H1 (cell line): ENCODE measurements at regions not wholly inside any gene's neighbourhood (a gene's known extent, or its start where the extent isn't known, plus 50 kb on each side); places are given as distances from the start of the nearest gene placed in this dataset.

Source experiments
- CTCF ChIA-PET: fragments of 300-600 bp; sonication (Branson Sonifier 250); formaldehyde crosslinking; loops from one replicate; lab custom pipeline; 2021; ENCODE audit not compliant: partially characterized antibody; lab: Charles Lee
- POLR2A ChIA-PET: fragments of 300-600 bp; sonication (Branson Sonifier 250); formaldehyde crosslinking; loops from one replicate; lab custom pipeline; 2021; ENCODE audit warnings: inconsistent platforms; ENCODE audit not compliant: partially characterized antibody; lab: Charles Lee
- DNase-seq, 2 experiments: peaks; one replicate each; pipeline versions ENCODE4 v3.0.0 to v3.0.0-alpha.2; 2010 to 2022; ENCODE audit warnings: low spot score in 2 of 2, low read depth in 1 of 2, mixed read lengths in 1 of 2
- FAIRE-seq: peaks from 2 replicates; lab custom pipeline; 2011; peaks lifted over from hg19 to GRCh38; lab: Jason Lieb, UNC
- H2AFZ ChIP-seq: 2 replicates; pipeline ENCODE4 v1.8.1; 2012; ENCODE audit warnings: low read length, inconsistent platforms
- H2AK5ac ChIP-seq: 2 replicates; pipeline ENCODE4 v1.6.1; 2013; ENCODE audit warnings: low read depth, low read length
- H2BK120ac ChIP-seq: replicated peaks from 2 replicates; pipeline ENCODE3; 2013; ENCODE audit warnings: low read depth, low read length, inconsistent platforms
- H2BK12ac ChIP-seq: 2 replicates; pipeline ENCODE4 v1.6.1; 2013; ENCODE audit warnings: low read depth, low read length
- H2BK15ac ChIP-seq: 2 replicates; pipeline ENCODE4 v1.6.1; 2013; ENCODE audit warnings: low read length
- H2BK20ac ChIP-seq: 2 replicates; pipeline ENCODE4 v1.6.1; 2013; ENCODE audit warnings: low read length
- H2BK5ac ChIP-seq: 2 replicates; pipeline ENCODE4 v1.6.1; 2013; ENCODE audit warnings: low read depth, low read length
- H3K14ac ChIP-seq: 2 replicates; pipeline ENCODE4 v1.6.1; 2013; ENCODE audit warnings: inconsistent platforms; ENCODE audit not compliant: insufficient read length
- H3K18ac ChIP-seq: 2 replicates; pipeline ENCODE4 v1.6.1; 2013; ENCODE audit warnings: low read length; ENCODE audit errors: extremely low read depth
- H3K23ac ChIP-seq: 2 replicates; pipeline ENCODE4 v1.6.1; 2013; ENCODE audit warnings: inconsistent platforms; ENCODE audit not compliant: insufficient read length
- H3K23me2 ChIP-seq: 2 replicates; pipeline ENCODE4 v1.6.1; 2013; ENCODE audit warnings: low read depth, low read length
- H3K27ac ChIP-seq: 2 replicates; pipeline ENCODE4 v1.6.1; 2011; ENCODE audit warnings: low read depth, low read length, inconsistent platforms
- H3K27me3 ChIP-seq, 4 experiments: replicated peaks in 1 of 4; 1 replicate in 1 of 4; 2 replicates in 3 of 4; pipeline versions ENCODE4 v1.6.1 to v1.8.1; 2011 to 2013; ENCODE audit warnings: low read length in 3 of 4, mild to moderate bottlenecking in 3 of 4, inconsistent platforms in 2 of 4, mixed read lengths in 2 of 4, moderate library complexity in 1 of 4; ENCODE audit not compliant: control insufficient read depth in 3 of 4, insufficient read depth in 3 of 4; ENCODE audit errors: extremely low read depth in 1 of 4
- H3K36me3 ChIP-seq, 4 experiments: 2 replicates each; pipeline versions ENCODE4 v1.6.1 to v1.8.1; 2011 to 2013; ENCODE audit warnings: mild to moderate bottlenecking in 4 of 4, low read length in 3 of 4, moderate library complexity in 2 of 4, control low read depth in 1 of 4, inconsistent platforms in 1 of 4; ENCODE audit not compliant: insufficient read depth in 4 of 4, control insufficient read depth in 2 of 4
- H3K4ac ChIP-seq: replicated peaks from 2 replicates; pipeline ENCODE3; 2013; ENCODE audit warnings: low read length, low read depth, mixed read lengths, inconsistent platforms; ENCODE audit not compliant: insufficient read length
- H3K4me1 ChIP-seq, 4 experiments: replicated peaks in 1 of 4; 1 replicate in 1 of 4; 2 replicates in 3 of 4; pipeline versions ENCODE4 v1.6.1 to v1.8.1; 2011 to 2013; ENCODE audit warnings: low read length in 3 of 4, inconsistent platforms in 2 of 4, mixed read lengths in 1 of 4; ENCODE audit not compliant: insufficient read depth in 4 of 4, control insufficient read depth in 3 of 4
- H3K4me2 ChIP-seq, 2 experiments: 2 replicates each; pipeline versions ENCODE4 v1.6.1 to v1.8.1; 2011 to 2013; ENCODE audit warnings: low read depth in 2 of 2, low read length in 2 of 2, control low read depth in 1 of 2, inconsistent platforms in 1 of 2, mild to moderate bottlenecking in 1 of 2; ENCODE audit not compliant: insufficient read depth in 1 of 2
- H3K4me3 ChIP-seq, 4 experiments: fragments of 200-600, 300-600 bp in 1 of 4; sonication (generic), shearing (Covaris generic), sonication (Bioruptor Twin) in 1 of 4; 2 replicates each; pipeline versions ENCODE4 v1.5.1 to v1.8.1; 2011 to 2016; ENCODE audit warnings: low read length in 4 of 4, low read depth in 3 of 4, control low read depth in 2 of 4, inconsistent platforms in 2 of 4, mild to moderate bottlenecking in 2 of 4, mixed read lengths in 1 of 4, moderate library complexity in 1 of 4; ENCODE audit not compliant: insufficient read depth in 2 of 4; ENCODE audit errors: extremely low read depth in 1 of 4
- H3K56ac ChIP-seq: replicated peaks from 2 replicates; pipeline ENCODE3; 2013; ENCODE audit warnings: low read depth, mild to moderate bottlenecking, mixed read lengths, low read length, inconsistent platforms; ENCODE audit not compliant: insufficient read length
- H3K79me1 ChIP-seq: 2 replicates; pipeline ENCODE4 v1.6.1; 2013; ENCODE audit warnings: low read depth, low read length, control low read depth
- H3K79me2 ChIP-seq, 2 experiments: 2 replicates each; pipeline versions ENCODE4 v1.6.1 to v1.8.1; 2012 to 2013; ENCODE audit warnings: low read length in 2 of 2, mild to moderate bottlenecking in 2 of 2, inconsistent platforms in 1 of 2; ENCODE audit not compliant: insufficient read depth in 2 of 2, control insufficient read depth in 1 of 2
- H3K9ac ChIP-seq, 4 experiments: replicated peaks in 1 of 4; 1 replicate in 1 of 4; 2 replicates in 3 of 4; pipeline versions ENCODE4 v1.6.1 to v1.8.1; 2011 to 2013; ENCODE audit warnings: low read depth in 3 of 4, low read length in 3 of 4, control low read depth in 2 of 4, mild to moderate bottlenecking in 2 of 4, moderate library complexity in 2 of 4, inconsistent platforms in 1 of 4; ENCODE audit errors: extremely low read depth in 1 of 4
- H3K9me3 ChIP-seq, 2 experiments: 2 replicates each; pipeline versions ENCODE4 v1.6.1 to v1.8.1; 2012 to 2013; ENCODE audit warnings: mild to moderate bottlenecking in 2 of 2, moderate library complexity in 2 of 2, control low read depth in 1 of 2, inconsistent platforms in 1 of 2, low read depth in 1 of 2, low read length in 1 of 2, mixed read lengths in 1 of 2; ENCODE audit not compliant: insufficient read depth in 2 of 2
- H4K20me1 ChIP-seq, 2 experiments: replicated peaks in 1 of 2; 2 replicates each; pipeline versions ENCODE3 to v1.8.1; 2011 to 2013; ENCODE audit warnings: inconsistent platforms in 2 of 2, low read length in 2 of 2, mild to moderate bottlenecking in 1 of 2; ENCODE audit not compliant: insufficient read depth in 2 of 2, control insufficient read depth in 1 of 2
- H4K5ac ChIP-seq: 2 replicates; pipeline ENCODE4 v1.6.1; 2013; ENCODE audit warnings: low read length, low read depth, mixed read lengths, inconsistent platforms; ENCODE audit not compliant: insufficient read length
- H4K8ac ChIP-seq: 2 replicates; pipeline ENCODE4 v1.8.0; 2013; ENCODE audit warnings: mild to moderate bottlenecking, moderate library complexity, low read length, inconsistent platforms; ENCODE audit not compliant: insufficient read depth; ENCODE audit errors: extremely low read depth
- H4K91ac ChIP-seq: replicated peaks from 2 replicates; pipeline ENCODE3; 2013; ENCODE audit warnings: low read length, mixed read lengths, inconsistent platforms; ENCODE audit not compliant: insufficient read length
- ATF2 ChIP-seq: IDR thresholded peaks from 2 replicates; pipeline ENCODE4 v1.6.1; 2012; ENCODE audit warnings: low read length, inconsistent platforms
- GABPA ChIP-seq: IDR thresholded peaks from 2 replicates; pipeline ENCODE4 v1.6.1; 2011; ENCODE audit warnings: mild to moderate bottlenecking, low read length, moderate library complexity, borderline replicate concordance; ENCODE audit not compliant: insufficient read depth
- NANOG ChIP-seq: IDR thresholded peaks from 2 replicates; pipeline ENCODE4 v1.6.1; 2011; ENCODE audit warnings: low read length, low read depth, mild to moderate bottlenecking, inconsistent platforms; ENCODE audit not compliant: insufficient read depth, poor library complexity, severe bottlenecking
- SP2 ChIP-seq: IDR thresholded peaks from 2 replicates; pipeline ENCODE4 v1.6.1; 2012; ENCODE audit warnings: mild to moderate bottlenecking, low read length, inconsistent platforms
- TEAD4 ChIP-seq: IDR thresholded peaks from 2 replicates; pipeline ENCODE4 v1.6.1; 2012; ENCODE audit warnings: low read depth, low read length, inconsistent platforms, mixed read lengths
- WGBS, 2 experiments: shearing (Covaris generic) in 1 of 2; methylation state at CpG; one replicate each; pipeline versions ENCODE4 v1.1.6 to v1.1.7; 2013 to 2015; ENCODE audit warnings: low lambda C conversion rate in 2 of 2, mixed read lengths in 2 of 2, inconsistent platforms in 1 of 2, low coverage in 1 of 2, missing lambda C conversion rate in 1 of 2; ENCODE audit not compliant: insufficient replicate concordance in 2 of 2, insufficient coverage in 1 of 2, insufficient read length in 1 of 2; ENCODE audit errors: extremely low coverage in 1 of 2, missing lambda C conversion rate in 1 of 2; 5-methylcytosine and 5-hydroxymethylcytosine counted together

GRCh38 chr3:31051226-31051625 lies 156.8 kb upstream of the GADL1 start:
- 100% methylated on average over 1 of the region's 1 CpG; no CpG with 5 or more reads in 1 of the 2 experiments for WGBS, 2 experiments
- H2AFZ ChIP-seq, result no peak overlapping the region
- no peak overlapping the region for H4K8ac ChIP-seq
- H4K91ac ChIP-seq, result no peak overlapping the region
- no peaks in the 10 kb centered on the region for H3K79me2 ChIP-seq
- no peak overlapping the region for H3K23ac ChIP-seq
- no peak overlapping the region for H3K14ac ChIP-seq
- 0 out of 4 replicates have a peak, but pooled peaks cover 0 to 3% of the 10 kb centered on the region in 2 experiments for H3K9me3 ChIP-seq
- H3K4me2 ChIP-seq, result no peak overlapping the region
- no peak overlapping the region for H3K4me3 ChIP-seq
- no peak overlapping the region for H2BK15ac ChIP-seq
- H3K56ac ChIP-seq, result no peak overlapping the region
- no peaks in the 10 kb centered on the region for H3K79me1 ChIP-seq
- H2BK20ac ChIP-seq, result no peak overlapping the region
- DNase-seq, result no peak
- no peak overlapping the region for H3K9ac ChIP-seq
- H3K18ac ChIP-seq, result no peak overlapping the region
- no peaks in the 10 kb centered on the region for H4K20me1 ChIP-seq
- H2AK5ac ChIP-seq, result no peak overlapping the region
- no peaks in the 10 kb centered on the region for H3K36me3 ChIP-seq
- FAIRE-seq, result no peak
- H2BK120ac ChIP-seq, result no peak overlapping the region
- no peak overlapping the region for H4K5ac ChIP-seq
- TF ChIP-seq SP2, result no peak
- no peak for TF ChIP-seq TEAD4
- TF ChIP-seq GABPA, result no peak
- no peak for TF ChIP-seq ATF2
- TF ChIP-seq NANOG, result no peak
- TF ChIP-seq, all 59 proteins: peak for 0
- H3K23me2 ChIP-seq, result 0 out of 2 replicates have a peak, but pooled peaks cover 2% of the 10 kb centered on the region
- no peak overlapping the region for H3K27ac ChIP-seq
- no peak overlapping the region for H2BK5ac ChIP-seq
- no peaks in the 10 kb centered on the region for H3K27me3 ChIP-seq
- H3K4me1 ChIP-seq, result peaks cover 0 to 4% (median 1%) of the 10 kb centered on the region in 4 experiments; a peak in 3 of 7 replicates
- no peak overlapping the region for H3K4ac ChIP-seq
- ChIA-PET CTCF (interaction anchor here (1.5 kb wide), 1 partner anchor 9 kb away, joined by 5 read pairs; no protein-coding TSS in a partner anchor), POLR2A (no interaction called here)
- H2BK12ac ChIP-seq, result no peak overlapping the region
